GM21576 (cell line): ENCODE measurements at regions not wholly inside any gene's neighbourhood (a gene's known extent, or its start where the extent isn't known, plus 50 kb on each side); places are given as distances from the start of the nearest gene placed in this dataset.

ENCODE experiments used
- ATAC-seq: cut with Tn5 transposase; IDR thresholded peaks from one replicate; pipeline ENCODE4 v1.9.1; 2021; ENCODE audit warnings: mild to moderate bottlenecking, moderate library complexity; ENCODE audit not compliant: unreplicated experiment

- no peak for ATAC-seq
These were observed 403.0 kb upstream of the TNP1 start for GRCh38 chr2:217262911-217263310.

- no peak for ATAC-seq
These were observed 401.6 kb upstream of the TNP1 start for GRCh38 chr2:217261452-217261851.

- ATAC-seq, result no peak
These were observed 400.7 kb upstream of the TNP1 start for GRCh38 chr2:217260441-217261115.

- ATAC-seq, result no peak
These were observed 398.3 kb upstream of the TNP1 start for GRCh38 chr2:217258170-217258569.

GRCh38 chr2:217256251-217256650, 396.4 kb upstream of the TNP1 start:
- no peak for ATAC-seq

GRCh38 chr2:217254111-217254510, 394.2 kb upstream of the TNP1 start:
- no peak for ATAC-seq

- ATAC-seq, result no peak
These were observed 392.3 kb upstream of the TNP1 start for GRCh38 chr2:217252181-217252580.

- no peak for ATAC-seq
These were observed 390.2 kb upstream of the TNP1 start for GRCh38 chr2:217250013-217250524.

GRCh38 chr2:217249121-217250012, 389.5 kb upstream of the TNP1 start:
- no peak for ATAC-seq

GRCh38 chr2:217248312-217248935, 388.6 kb upstream of the TNP1 start:
- peak; percentile 97 for ATAC-seq

GRCh38 chr2:217247476-217247875, 387.6 kb upstream of the TNP1 start:
- ATAC-seq, result no peak

- no peak for ATAC-seq
These were observed 386.2 kb upstream of the TNP1 start for GRCh38 chr2:217246108-217246507.

GRCh38 chr2:217244815-217245214, 385.0 kb upstream of the TNP1 start:
- ATAC-seq, result no peak

- ATAC-seq, result no peak
These were observed 383.1 kb upstream of the TNP1 start for GRCh38 chr2:217242947-217243346.

- no peak for ATAC-seq
These were observed 371.9 kb upstream of the TNP1 start for GRCh38 chr2:217231724-217232123.

- ATAC-seq, result no peak
These were observed 371.3 kb upstream of the TNP1 start for GRCh38 chr2:217231212-217231611.

GRCh38 chr2:217228732-217229131, 368.9 kb upstream of the TNP1 start:
- no peak for ATAC-seq

- no peak for ATAC-seq
These were observed 367.9 kb upstream of the TNP1 start for GRCh38 chr2:217227794-217228193.

- ATAC-seq, result no peak
These were observed 365.7 kb upstream of the TNP1 start for GRCh38 chr2:217225596-217225995.

GRCh38 chr2:217223222-217223930, 363.5 kb upstream of the TNP1 start:
- ATAC-seq, result peak; percentile 80
